ENCODE measurements at regions not wholly inside any gene's neighbourhood (a gene's known extent, or its start where the extent isn't known, plus 50 kb on each side); places are given as distances from the start of the nearest gene placed in this dataset.
A peak's percentile ranks its signal among the peaks of the same experiment; 100 is the strongest.

DNA sequence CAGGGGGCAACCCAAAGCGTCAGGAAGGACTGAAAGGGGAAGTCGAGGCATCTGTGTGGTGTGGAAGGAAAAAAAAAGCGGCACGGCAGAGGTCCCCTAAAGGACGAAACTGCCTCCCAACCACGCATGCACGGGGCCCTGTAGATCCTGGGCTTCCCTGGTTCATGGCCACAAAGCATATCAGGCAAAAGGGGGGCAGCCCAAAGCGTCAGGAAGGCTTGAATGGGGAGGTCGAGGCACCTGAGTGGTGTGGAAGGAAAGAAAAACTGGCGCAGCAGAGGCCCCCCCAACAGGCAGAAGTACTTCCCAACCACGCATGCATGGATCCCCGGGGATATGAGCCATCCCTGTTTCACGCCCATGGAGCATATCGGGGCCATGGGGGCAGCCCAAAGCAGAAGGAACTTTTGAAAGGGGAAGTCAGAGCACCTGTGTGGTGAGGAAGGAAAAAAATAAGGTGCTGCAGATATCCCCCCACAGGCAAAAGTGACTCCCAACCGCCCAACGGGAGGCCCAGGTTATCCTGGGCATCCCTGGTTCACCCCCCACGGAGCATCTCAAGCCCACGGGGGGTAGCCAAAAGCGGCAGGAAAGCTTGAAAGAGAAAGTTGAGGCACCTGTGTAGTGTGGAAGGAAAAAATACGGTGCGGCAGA, 581.2 kb downstream of the ALG10 start:
- DNase-seq (ENCODE audit: low spot score): peak; percentile 1
- in situ Hi-C loops (cut with MboI; ENCODE audit: low pct_unique_long_range_greater_than_20kb, low sequenced_read_pairs, unreplicated experiment): no loop called here
- TF ChIP-seq CTCF (IDR thresholded peaks at IDR 0.05; ENCODE audit: extremely low read depth, insufficient read depth, missing control alignments): no peak

GRCh38 chr12:34604227-34604626, 581.9 kb downstream of the ALG10 start:
- DNase-seq (ENCODE audit: low spot score): peak; percentile 0
- in situ Hi-C loops (cut with MboI; ENCODE audit: low pct_unique_long_range_greater_than_20kb, low sequenced_read_pairs, unreplicated experiment): no loop called here
- no peak for TF ChIP-seq CTCF (IDR thresholded peaks at IDR 0.05; ENCODE audit: extremely low read depth, insufficient read depth, missing control alignments)

DNA sequence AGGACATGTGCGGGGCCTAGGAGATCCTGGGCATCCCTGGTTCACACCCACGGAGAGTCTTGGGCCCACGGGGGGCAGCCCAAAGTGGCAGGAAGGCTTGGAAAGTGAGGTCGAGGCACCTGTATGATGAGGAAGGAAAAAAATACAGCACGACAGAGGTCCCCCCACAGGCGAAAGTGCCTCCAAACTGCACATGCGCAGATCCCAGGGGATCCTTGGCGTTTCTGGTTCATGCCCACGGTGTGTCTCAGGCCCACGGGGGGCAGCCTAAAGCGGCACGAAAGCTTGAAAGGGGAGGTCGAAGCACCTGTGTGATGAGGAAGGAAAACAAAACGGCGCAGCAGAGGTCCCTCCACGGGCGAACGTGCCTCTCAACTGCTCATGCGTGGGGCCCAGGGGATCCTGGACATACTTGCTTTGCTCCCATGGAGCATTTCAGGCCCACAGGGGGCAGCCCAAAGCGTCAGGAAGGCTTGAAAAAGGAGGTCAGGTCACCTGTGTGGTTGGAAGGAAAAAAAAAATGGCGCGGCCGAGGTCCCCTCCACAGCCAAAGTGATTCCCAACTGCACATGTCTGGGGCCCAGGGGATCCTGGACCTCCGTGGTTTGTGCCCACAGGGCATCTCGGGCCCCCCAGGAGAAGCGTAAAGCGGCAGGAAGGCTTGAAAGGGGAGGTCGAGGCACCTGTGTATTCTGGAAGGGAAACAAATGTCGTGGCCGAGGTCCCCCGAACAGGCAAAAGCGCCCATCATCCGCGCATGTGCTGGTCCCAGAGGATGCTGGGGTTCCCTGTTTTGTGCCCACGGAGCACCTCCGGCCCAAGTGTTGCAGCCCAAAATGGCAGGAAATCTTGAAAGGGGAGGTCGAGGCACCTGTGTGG, 582.6 kb downstream of the ALG10 start:
- no peak for TF ChIP-seq CTCF (IDR thresholded peaks at IDR 0.05; ENCODE audit: extremely low read depth, insufficient read depth, missing control alignments)
- in situ Hi-C loops (cut with MboI; ENCODE audit: low pct_unique_long_range_greater_than_20kb, low sequenced_read_pairs, unreplicated experiment): no loop called here
- DNase-seq (ENCODE audit: low spot score): peak; percentile 0

DNA sequence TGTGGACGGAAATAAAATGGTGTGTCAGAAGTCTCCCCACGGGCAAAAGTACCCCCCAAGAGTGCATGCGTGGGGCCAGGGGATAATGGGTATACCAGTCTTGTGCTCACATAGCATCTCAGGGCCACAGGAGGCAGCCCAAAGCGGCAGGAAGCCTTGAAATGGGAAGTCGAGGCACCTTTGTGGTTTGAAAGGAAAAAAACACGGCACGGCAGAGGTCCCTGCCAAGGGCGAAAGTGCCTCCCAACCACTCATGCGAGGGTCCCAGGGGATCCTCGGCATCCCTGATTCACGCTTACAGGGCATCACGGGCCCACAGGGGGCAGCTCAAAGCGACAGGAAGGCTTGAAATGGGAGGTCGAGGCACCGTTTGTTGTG, 583.2 kb downstream of the ALG10 start:
- in situ Hi-C loops (cut with MboI; ENCODE audit: low pct_unique_long_range_greater_than_20kb, low sequenced_read_pairs, unreplicated experiment): no loop called here
- no peak for TF ChIP-seq CTCF (IDR thresholded peaks at IDR 0.05; ENCODE audit: extremely low read depth, insufficient read depth, missing control alignments)
- DNase-seq (ENCODE audit: low spot score): peak; percentile 1

GRCh38 chr12:34605955-34606748, 583.9 kb downstream of the ALG10 start:
- TF ChIP-seq CTCF (IDR thresholded peaks at IDR 0.05; ENCODE audit: extremely low read depth, insufficient read depth, missing control alignments): no peak
- in situ Hi-C loops (cut with MboI; ENCODE audit: low pct_unique_long_range_greater_than_20kb, low sequenced_read_pairs, unreplicated experiment): no loop called here
- DNase-seq (ENCODE audit: low spot score): peak; percentile 3

DNA sequence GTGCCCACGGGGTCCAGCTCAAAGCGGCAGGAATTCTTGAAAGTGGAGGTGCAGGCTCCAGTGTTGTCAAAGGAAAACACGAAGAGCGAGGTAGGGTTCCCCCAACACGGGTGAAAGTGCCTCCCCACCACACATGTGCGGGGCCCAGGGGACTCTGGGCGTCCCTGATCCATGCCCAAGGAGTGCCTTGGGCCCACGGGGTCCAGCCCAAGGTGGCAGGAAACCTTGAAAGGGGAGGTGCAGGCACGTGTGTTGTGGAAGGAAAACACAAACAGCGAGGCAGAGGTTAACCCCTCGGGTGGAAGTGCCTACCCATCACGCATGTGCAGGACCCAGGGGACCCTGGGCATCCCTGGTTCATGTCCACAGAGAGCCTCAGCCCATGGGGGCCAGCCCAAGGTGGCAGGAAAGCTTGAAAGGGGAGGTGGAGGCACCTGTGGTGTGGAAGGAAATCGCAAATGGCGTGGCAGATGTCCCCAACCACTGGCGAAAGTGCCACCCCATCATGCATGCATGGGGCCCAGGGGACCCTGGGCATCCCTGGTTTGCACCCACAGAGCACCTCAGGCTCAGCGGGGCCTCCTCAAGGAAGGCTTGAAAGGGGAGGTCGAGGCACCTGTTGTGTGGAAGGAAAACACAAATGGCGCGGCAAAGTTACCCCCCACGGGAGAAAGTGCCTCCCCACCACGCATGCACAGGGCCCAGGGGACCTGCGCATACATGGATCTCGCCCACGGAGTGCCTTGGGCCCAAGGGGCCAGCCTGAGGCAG, 584.6 kb downstream of the ALG10 start:
- in situ Hi-C loops (cut with MboI; ENCODE audit: low pct_unique_long_range_greater_than_20kb, low sequenced_read_pairs, unreplicated experiment): no loop called here
- DNase-seq (ENCODE audit: low spot score): peak; percentile 1
- no peak for TF ChIP-seq CTCF (IDR thresholded peaks at IDR 0.05; ENCODE audit: extremely low read depth, insufficient read depth, missing control alignments)

Data from GM13977 (cell line).